Liver (tissue), 8 donors: ENCODE measurements at regions not wholly inside any gene's neighbourhood (a gene's known extent, or its start where the extent isn't known, plus 50 kb on each side); places are given as distances from the start of the nearest gene placed in this dataset.

Source experiments
- DNase-seq: peaks from one replicate; pipeline ENCODE4 v3.0.0-alpha.2; 2017; ENCODE audit warnings: low spot score
- H3K27ac ChIP-seq, 2 donors: one replicate each; pipeline ENCODE4 v1.7.0; 2013; ENCODE audit warnings: inconsistent platforms in 2 of 2, low read length in 2 of 2, control low read depth in 1 of 2, low read depth in 1 of 2, mild to moderate bottlenecking in 1 of 2
- H3K27me3 ChIP-seq, 4 donors: one replicate each; pipeline versions ENCODE4 v1.6.1 to v1.7.0; 2013; ENCODE audit warnings: low read length in 3 of 4, inconsistent platforms in 1 of 4, mild to moderate bottlenecking in 1 of 4, moderate library complexity in 1 of 4; ENCODE audit not compliant: control insufficient read depth in 4 of 4, insufficient read depth in 4 of 4
- H3K36me3 ChIP-seq, 4 donors: one replicate each; pipeline versions ENCODE4 v1.6.1 to v1.7.0; 2013; ENCODE audit warnings: low read length in 3 of 4, mild to moderate bottlenecking in 3 of 4, low read depth in 1 of 4, moderate library complexity in 1 of 4; ENCODE audit not compliant: control insufficient read depth in 4 of 4, insufficient read depth in 3 of 4
- H3K4me1 ChIP-seq, 4 donors: one replicate each; pipeline versions ENCODE4 v1.6.1 to v1.7.0; 2013; ENCODE audit warnings: low read length in 3 of 4, mild to moderate bottlenecking in 3 of 4, moderate library complexity in 1 of 4; ENCODE audit not compliant: control insufficient read depth in 4 of 4, insufficient read depth in 4 of 4
- H3K4me3 ChIP-seq, 3 donors: one replicate each; pipeline versions ENCODE4 v1.6.1 to v1.7.0; 2013; ENCODE audit warnings: low read length in 3 of 3, control low read depth in 1 of 3, low read depth in 1 of 3, mild to moderate bottlenecking in 1 of 3
- H3K9ac ChIP-seq, 2 donors: one replicate each; pipeline ENCODE4 v1.7.0; 2013; ENCODE audit warnings: low read length in 2 of 2, mild to moderate bottlenecking in 2 of 2, moderate library complexity in 2 of 2, control low read depth in 1 of 2, low read depth in 1 of 2
- H3K9me3 ChIP-seq, 4 donors: one replicate each; pipeline versions ENCODE4 v1.6.1 to v1.7.0; 2013; ENCODE audit warnings: low read length in 3 of 4; ENCODE audit not compliant: control insufficient read depth in 4 of 4
- CTCF ChIP-seq: fragments of 150-350 bp; IDR thresholded peaks from 2 replicates; pipeline ENCODE4 v1.5.1; 2017; ENCODE audit warnings: improper control_type of control experiment, low read depth, low read length; ENCODE audit not compliant: missing input control
- EGR1 ChIP-seq, 2 donors: IDR thresholded peaks; 2 replicates each; pipeline ENCODE4 v1.6.1; 2016 to 2018; ENCODE audit warnings: antibody characterized with exemption in 2 of 2, low read depth in 2 of 2
- FOXA1 ChIP-seq: IDR thresholded peaks from 2 replicates; pipeline ENCODE4 v1.6.1; 2016; ENCODE audit warnings: antibody characterized with exemption
- FOXA2 ChIP-seq: IDR thresholded peaks from 2 replicates; pipeline ENCODE4 v1.6.1; 2016; ENCODE audit warnings: antibody characterized with exemption
- GABPA ChIP-seq, 2 donors: IDR thresholded peaks in 1 of 2; conservative IDR thresholded peaks in 1 of 2; 2 replicates each; pipeline ENCODE4 v1.6.1; 2016; ENCODE audit warnings: antibody characterized with exemption in 2 of 2, mild to moderate bottlenecking in 1 of 2, moderate library complexity in 1 of 2
- HNF4A ChIP-seq, 2 donors: conservative IDR thresholded peaks; 2 replicates each; pipeline ENCODE4 v1.6.1; 2016; ENCODE audit warnings: antibody characterized with exemption in 2 of 2, mild to moderate bottlenecking in 2 of 2
- HNF4G ChIP-seq: IDR thresholded peaks from 2 replicates; pipeline ENCODE4 v1.6.1; 2016; ENCODE audit warnings: antibody characterized with exemption
- JUND ChIP-seq, 2 donors: IDR thresholded peaks; 2 replicates each; pipeline ENCODE4 v1.6.1; 2016; ENCODE audit warnings: antibody characterized with exemption in 2 of 2
- NR2F2 ChIP-seq: IDR thresholded peaks from 2 replicates; pipeline ENCODE4 v1.6.1; 2016; ENCODE audit warnings: antibody characterized with exemption
- RAD21 ChIP-seq, 2 donors: IDR thresholded peaks; 2 replicates each; pipeline ENCODE4 v1.6.1; 2016; ENCODE audit warnings: antibody characterized with exemption in 2 of 2, mild to moderate bottlenecking in 2 of 2
- REST ChIP-seq: IDR thresholded peaks from 2 replicates; pipeline ENCODE4 v1.6.1; 2016; ENCODE audit warnings: antibody characterized with exemption, mild to moderate bottlenecking
- RXRA ChIP-seq, 2 donors: IDR thresholded peaks; 2 replicates each; pipeline ENCODE4 v1.6.1; 2017 to 2018; ENCODE audit warnings: antibody characterized with exemption in 2 of 2, mild to moderate bottlenecking in 1 of 2
- SP1 ChIP-seq: IDR thresholded peaks from 2 replicates; pipeline ENCODE4 v1.6.1; 2018; ENCODE audit warnings: antibody characterized with exemption, mild to moderate bottlenecking
- TAF1 ChIP-seq: conservative IDR thresholded peaks from 2 replicates; pipeline ENCODE4 v1.6.1; 2016; ENCODE audit warnings: antibody characterized with exemption, mild to moderate bottlenecking
- YY1 ChIP-seq: IDR thresholded peaks from 2 replicates; pipeline ENCODE4 v1.6.1; 2016; ENCODE audit warnings: antibody characterized with exemption, mild to moderate bottlenecking
- ZBTB33 ChIP-seq: IDR thresholded peaks from 2 replicates; pipeline ENCODE4 v1.6.1; 2016; ENCODE audit warnings: antibody characterized with exemption
- WGBS: extraction: QIAGEN DNeasy Blood & Tissue Kit; methylation state at CpG from one replicate; pipeline ENCODE4 v1.1.7; 2013; 5-methylcytosine and 5-hydroxymethylcytosine counted together
- TF ChIP-seq, protein P1 (sequence below): IDR thresholded peaks from 2 replicates; pipeline ENCODE4 v1.6.1; 2016; ENCODE audit warnings: antibody characterized with exemption
- TF ChIP-seq, protein P2 (sequence below): IDR thresholded peaks from 2 replicates; pipeline ENCODE4 v1.6.1; 2016; ENCODE audit warnings: antibody characterized with exemption
- donor health status: healthy.
- donor health status: healthy.
- donor health status: healthy.
- donor health status: healthy.
- donor health status: healthy.

DNA sequence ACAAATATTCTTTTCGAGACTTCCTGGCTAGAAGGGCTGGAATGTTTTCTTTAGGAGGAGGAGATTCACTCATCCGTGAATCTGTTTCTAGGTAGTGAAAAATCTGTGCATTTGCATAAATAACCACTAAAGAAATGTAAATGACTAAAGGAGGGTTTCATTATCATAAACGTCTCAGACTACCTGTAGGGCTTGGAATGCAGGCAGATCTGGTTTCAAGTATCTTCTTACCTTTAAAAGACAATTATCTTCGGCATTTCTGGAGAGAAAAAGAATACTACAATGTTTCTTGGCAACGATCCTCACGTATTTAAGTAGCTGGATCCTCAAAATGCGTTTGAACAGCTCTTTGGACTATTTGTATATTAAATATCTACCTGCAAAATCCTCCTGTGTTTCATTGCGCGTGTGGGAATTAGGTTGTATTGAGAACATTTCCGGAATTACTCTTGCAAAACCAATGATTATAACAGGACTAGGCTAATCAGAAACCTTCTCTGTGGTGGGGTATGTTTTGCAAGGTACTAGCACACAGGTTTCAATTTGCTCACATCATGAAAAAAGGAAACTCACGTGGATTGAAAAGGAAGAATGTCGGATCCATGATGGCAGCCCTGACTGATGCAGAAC, 291.1 kb upstream of the ARGLU1 start:
- Histone ChIP-seq H3K36me3 (no peaks in the 10 kb centered on the region), H3K27me3 (no peaks in the 10 kb centered on the region), H3K4me3 (no peak overlapping the region), H3K4me1 (no peaks in the 10 kb centered on the region), H3K9me3 (peaks cover 0 to 3% (median 0%) of the 10 kb centered on the region in 4 donors), H3K27ac (no peak overlapping the region), H3K9ac (no peak overlapping the region)
- no peak for DNase-seq
- TF ChIP-seq HNF4A (conservative IDR thresholded peaks at IDR 0.05) (no peak), RXRA (IDR thresholded peaks at IDR 0.05) (no peak), REST (no peak), YY1 (no peak), HNF4G (no peak), FOXA2 (no peak), NR2F2 (no peak), JUND (IDR thresholded peaks at IDR 0.05) (no peak), EGR1 (IDR thresholded peaks at IDR 0.05; ENCODE audit: low read depth in 2 of 2) (no peak), SP1 (no peak), FOXA1 (no peak), TAF1 (no peak), GABPA (IDR thresholded peaks at IDR 0.05 in 1 of 2, conservative IDR thresholded peaks at IDR 0.05 in 1 of 2) (no peak), CTCF (no peak), RAD21 (IDR thresholded peaks at IDR 0.05) (no peak), ZBTB33 (no peak)
- TF ChIP-seq, protein P1, sequence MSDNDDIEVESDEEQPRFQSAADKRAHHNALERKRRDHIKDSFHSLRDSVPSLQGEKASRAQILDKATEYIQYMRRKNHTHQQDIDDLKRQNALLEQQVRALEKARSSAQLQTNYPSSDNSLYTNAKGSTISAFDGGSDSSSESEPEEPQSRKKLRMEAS = no peak
- TF ChIP-seq, protein P2, sequence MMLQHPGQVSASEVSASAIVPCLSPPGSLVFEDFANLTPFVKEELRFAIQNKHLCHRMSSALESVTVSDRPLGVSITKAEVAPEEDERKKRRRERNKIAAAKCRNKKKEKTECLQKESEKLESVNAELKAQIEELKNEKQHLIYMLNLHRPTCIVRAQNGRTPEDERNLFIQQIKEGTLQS = no peak
- WGBS = 43% methylated on average over 12 of the region's 12 CpGs
